ENCODE measurements at regions not wholly inside any gene's neighbourhood (a gene's known extent, or its start where the extent isn't known, plus 50 kb on each side); places are given as distances from the start of the nearest gene placed in this dataset.

DNA sequence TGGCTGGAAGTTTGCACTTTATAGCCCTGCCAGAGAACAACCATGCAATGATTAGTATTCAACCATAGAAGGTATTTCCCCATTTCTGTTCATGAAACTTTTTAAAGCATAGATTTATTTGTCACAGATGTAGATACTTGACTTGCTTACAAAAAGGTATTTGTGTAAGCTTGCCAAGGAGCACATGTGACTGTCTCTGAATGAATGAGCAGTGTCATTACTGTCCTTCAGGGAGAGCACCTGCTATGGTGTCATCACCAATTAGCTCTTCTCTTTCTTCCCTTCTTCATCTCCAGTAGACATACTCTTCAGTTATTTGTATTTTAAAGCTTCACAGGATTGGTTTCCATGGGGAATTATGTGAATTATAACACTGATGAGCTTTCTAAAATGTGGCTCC, 1064.7 kb upstream of the GRIA3 start:
- TF ChIP-seq POLR2AphosphoS5 (IDR thresholded peaks at IDR 0.05) (no peak), CTCF (IDR thresholded peaks at IDR 0.05) (no peak), POLR2A (IDR thresholded peaks at IDR 0.05) (no peak)

Data from prostate gland (tissue), 2 donors.